Posterior vena cava (tissue), 2 donors: ENCODE measurements at regions not wholly inside any gene's neighbourhood (a gene's known extent, or its start where the extent isn't known, plus 50 kb on each side); places are given as distances from the start of the nearest gene placed in this dataset.
"Not testable (repeated sequence)": the region's sequence is repeated elsewhere in the genome, so short reads cannot be mapped to it uniquely, and the experiment has no call there.

Experiments used
- DNase-seq: peaks from one replicate; pipeline ENCODE4 v3.0.0-alpha.2; 2020; ENCODE audit warnings: low spot score
- intact Hi-C, 2 donors: fragments of 100-400 bp; cut with DNase I; formaldehyde crosslinking; loops; one replicate each; pipeline versions ENCODE4 v1.14.1 to v1.14.2; 2022 to 2023
- donor health status: DM: yes; HTN: yes; CAD: no.
- donor health status: DM: yes; HTN: yes; CAD: no.

GRCh38 chr1:228796945-228797344, 61.7 kb downstream of the RHOU start:
- DNase-seq, intact Hi-C loops: not testable (repeated sequence)

DNA sequence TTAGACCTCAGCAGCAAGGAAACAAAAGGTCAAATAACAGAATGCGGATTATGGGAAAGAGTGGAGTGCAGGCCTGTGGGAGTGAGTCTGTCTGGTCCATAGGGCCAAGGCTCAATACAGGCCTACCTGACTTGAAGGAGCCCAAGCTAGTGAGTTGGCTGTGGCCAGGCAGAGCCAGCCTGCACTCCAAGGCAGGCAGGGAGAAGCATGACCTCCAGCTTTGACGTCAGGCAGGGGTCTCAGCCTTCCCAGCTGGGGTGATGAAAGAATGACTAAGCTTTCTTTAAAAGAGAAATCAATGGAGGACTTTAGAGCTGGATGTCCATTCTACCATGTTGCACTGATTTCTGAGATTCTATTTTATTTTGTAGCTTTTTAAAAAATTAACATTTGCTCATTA, 62.8 kb downstream of the RHOU start:
- DNase-seq, result no peak

GRCh38 chr1:228798548-228798947, 63.3 kb downstream of the RHOU start:
- intact Hi-C loops, result no loop called here
- DNase-seq, result no peak

More for the DNA sequence above, 62.8 kb downstream of the RHOU start:
- intact Hi-C loops, result no loop called here

DNA sequence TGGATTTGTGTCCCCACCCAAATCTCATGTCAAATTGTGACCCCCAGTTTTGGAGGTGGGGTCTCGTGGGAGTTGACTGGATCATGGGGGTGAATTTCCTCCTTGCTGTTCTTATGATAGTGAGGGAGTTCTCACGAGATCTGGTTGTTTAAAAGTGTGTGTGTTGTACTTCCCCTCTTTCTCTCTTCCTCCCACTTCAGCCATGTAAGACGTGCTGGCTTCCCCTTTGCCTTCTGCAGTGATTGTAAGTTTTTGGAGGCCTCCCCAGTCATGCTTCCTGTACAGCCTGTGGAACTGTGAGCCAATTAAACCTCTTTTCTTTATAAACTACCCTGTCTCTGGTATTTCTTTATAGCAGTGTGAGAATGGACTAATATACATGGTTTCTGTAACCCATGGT, 64.6 kb downstream of the RHOU start:
- DNase-seq, result no peak
- intact Hi-C loops, result no loop called here

DNA sequence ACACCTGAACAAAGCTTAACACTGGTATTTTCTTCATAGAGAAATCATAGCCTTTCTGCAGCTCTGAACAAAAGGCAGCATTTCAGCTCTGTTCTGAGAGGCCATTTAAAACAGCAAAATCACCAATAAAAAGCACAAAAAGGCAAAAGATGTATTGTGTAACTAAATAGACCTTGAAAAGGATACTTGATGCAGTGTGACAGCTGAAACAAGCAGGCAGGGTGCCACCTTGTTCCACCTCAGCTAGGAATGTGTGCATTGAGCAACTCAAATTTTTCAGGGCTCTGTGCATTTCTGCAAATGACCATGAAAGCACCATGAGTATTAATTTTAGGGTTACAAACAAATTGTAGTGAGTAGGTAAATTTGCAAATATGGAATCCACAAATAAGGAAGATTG, 65.8 kb downstream of the RHOU start:
- intact Hi-C loops, result no loop called here
- no peak for DNase-seq

- no peak for DNase-seq
- intact Hi-C loops, result no loop called here
These were observed 67.3 kb downstream of the RHOU start for GRCh38 chr1:228802386-228803220.

DNA sequence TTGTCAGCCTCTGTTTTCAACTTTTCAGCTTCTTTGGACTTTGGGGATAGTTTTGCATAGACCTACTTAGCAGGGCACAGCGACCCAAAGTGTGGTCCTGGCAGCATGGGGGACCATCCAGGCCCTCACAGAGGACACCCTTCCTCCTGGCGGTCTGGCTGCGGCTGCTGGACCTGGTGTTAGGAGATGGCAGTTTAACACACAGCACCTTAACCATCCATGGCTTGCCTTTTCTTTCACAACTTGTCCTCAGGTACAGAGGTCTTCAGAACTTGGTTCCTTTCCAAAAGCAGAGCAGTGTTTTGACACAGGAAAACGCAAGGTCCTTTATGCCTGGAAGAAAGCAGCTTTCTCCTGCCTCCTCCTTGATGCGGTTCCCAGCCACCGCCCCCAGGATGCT, 68.1 kb downstream of the RHOU start:
- no peak for DNase-seq
- intact Hi-C loops, result no loop called here

- no peak for DNase-seq
- intact Hi-C loops, result no loop called here
These were observed 68.9 kb downstream of the RHOU start for GRCh38 chr1:228804173-228804572.

GRCh38 chr1:228804640-228805413, 69.5 kb downstream of the RHOU start:
- DNase-seq, result no peak
- intact Hi-C loops, result no loop called here

DNA sequence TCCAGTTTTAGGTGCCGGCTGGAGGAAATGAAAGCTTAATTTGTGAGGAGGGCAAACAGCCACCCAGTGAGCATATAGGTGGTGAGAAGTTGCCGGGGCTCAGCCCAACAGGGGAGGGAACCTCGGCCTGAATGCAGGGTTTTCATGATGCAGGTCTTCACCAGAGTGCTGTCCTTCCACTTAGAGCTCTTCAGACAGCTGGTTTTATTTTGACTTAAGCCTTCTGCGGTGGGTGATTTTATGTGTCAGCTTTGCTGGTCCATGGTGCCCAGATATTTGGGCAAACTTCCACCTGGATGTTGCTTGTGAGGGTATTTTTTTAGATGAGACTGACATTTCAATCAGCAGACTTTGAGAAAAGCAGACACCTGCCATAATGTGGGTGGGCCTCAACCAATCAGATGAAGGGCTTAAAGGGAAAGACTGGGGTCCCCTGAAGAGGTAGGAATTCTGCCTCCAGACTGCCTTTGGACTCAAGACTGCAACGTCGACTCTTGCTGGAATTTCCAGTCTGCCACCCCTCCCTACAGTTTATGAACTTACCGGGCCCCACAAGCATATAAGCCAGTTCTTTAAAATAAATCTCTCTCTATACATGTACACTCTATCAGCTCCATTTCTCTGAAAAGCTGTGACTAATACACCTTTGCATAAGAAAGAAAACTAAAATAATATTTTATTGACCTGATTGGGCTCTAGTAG, 72.8 kb downstream of the RHOU start:
- intact Hi-C loops, result no loop called here

GRCh38 chr1:228809621-228810394, 74.5 kb downstream of the RHOU start:
- no peak for DNase-seq
- intact Hi-C loops, result loop anchor here in 1 of 2 donors (1.0 kb wide), 1 partner anchor 35 kb away; no protein-coding TSS in a partner anchor

More for the DNA sequence above, 72.8 kb downstream of the RHOU start:
- DNase-seq, result no peak

DNA sequence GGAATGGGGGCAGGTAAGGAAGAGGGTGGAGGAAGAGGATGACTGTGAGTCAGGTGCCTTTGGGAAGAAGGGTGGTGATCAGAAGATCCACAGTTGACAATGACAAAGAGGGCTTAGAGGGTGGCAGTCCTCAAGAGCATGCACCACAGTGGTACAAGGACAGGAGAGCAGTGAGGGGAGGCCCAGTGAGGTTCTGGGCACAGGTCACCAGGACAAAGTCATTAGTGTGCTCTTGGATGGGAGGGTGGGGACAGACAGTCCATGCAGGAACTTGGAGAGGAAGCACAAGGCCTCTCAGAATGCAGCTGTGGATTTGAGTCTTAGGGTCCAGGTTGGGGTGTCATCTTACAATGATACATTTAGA, 75.1 kb downstream of the RHOU start:
- DNase-seq, result no peak
- intact Hi-C loops, result loop anchor here in 1 of 2 donors (1.0 kb wide), 1 partner anchor 35 kb away; no protein-coding TSS in a partner anchor

DNA sequence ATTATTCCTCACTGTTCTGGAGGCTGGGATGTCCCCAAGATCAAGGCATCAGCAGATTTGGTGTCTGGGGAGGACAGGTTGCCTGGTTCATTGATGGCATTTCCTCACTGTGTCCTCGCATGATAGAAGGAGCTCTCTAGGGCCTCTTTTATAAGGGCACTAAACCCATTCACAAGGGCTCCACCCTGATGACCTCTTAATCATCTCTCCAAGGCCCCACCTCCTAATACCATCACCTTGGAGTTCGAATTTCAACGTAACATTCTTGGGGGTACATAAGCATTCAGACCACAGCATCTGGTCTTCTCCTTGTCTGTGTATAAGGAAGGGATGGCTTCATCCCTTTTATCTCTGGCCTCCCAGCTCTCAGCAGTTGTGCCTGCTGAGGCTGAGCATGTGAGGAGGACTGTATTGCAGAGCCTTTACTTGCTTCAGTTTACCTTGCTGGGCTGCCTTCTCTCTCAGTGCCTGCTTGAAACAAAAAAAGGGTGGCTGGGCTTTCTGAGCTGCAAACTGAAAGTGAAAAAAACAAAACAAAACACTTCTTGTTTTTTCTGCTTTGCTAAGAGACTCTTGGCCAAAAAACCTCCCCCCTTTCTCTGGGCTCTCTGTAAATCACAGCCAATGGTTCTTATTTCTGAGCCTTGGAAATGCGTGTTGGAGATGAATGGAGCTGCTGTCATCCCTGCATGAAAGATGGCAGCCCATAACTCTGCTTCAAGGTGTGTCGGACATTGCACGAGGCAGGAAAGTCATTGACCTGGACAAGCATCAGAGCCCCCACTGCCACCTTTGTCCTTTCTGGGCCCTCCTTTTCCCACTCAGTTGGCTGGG, 75.8 kb downstream of the RHOU start:
- intact Hi-C loops, result loop anchor here in 1 of 2 donors (1.0 kb wide), 1 partner anchor 36 kb away; no protein-coding TSS in a partner anchor
- DNase-seq, result no peak

DNA sequence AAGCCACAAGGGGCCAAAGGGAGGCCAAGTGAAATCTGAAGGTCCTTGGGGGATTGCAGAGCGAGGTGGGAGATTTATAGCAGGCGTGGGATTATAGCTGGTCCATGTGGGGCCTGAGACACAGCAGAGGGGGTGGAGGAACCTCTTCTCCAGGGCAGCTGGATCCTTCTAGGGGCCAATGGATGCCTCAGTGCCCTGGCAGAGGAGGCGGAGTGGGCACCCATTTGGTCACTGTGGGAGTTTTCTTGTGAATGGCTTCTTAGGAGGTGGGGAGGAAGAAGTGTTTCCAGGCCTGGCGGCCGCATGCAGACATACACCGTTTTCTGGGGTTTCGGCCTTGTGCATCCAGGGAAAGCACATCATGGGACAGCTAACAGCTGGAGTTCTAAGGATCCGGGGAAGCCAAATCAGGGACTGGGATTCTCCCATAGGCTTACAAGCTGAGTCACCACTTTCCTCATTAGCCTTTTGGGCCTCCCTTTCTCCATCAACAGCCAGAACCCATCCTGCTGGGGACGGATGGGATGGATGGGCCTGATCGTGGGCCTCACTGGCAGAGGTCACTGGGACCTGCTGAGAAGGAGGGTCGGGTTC, 76.5 kb downstream of the RHOU start:
- DNase-seq, result no peak
- intact Hi-C loops, result no loop called here

GRCh38 chr1:228812961-228813360, 77.7 kb downstream of the RHOU start:
- intact Hi-C loops, result no loop called here
- DNase-seq, result no peak

- intact Hi-C loops, result no loop called here
- no peak for DNase-seq
These were observed 78.9 kb downstream of the RHOU start for GRCh38 chr1:228814176-228814575.

DNA sequence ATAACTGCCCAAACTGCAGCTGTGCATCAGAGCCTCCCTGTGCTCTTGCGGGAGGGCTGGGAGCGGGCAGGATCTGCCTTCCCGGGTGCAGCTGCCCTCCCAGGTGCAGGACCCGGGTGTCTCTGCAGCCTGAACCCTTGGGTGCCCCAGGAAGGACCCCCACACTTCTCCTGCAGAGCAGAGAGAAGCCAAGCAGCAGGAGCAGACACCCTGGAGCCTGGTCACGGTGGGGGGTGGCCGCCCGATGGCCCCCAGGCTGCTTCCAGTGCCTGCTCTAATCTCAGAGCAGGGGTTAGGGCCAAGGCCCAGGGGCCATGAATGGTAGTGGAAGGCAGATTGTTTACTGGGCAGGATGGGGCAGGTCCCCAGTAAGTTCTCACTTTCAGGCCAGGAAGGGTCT, 83.0 kb downstream of the RHOU start:
- DNase-seq, result no peak
- intact Hi-C loops, result no loop called here
